K562 (cell line): ENCODE measurements at regions not wholly inside any gene's neighbourhood (a gene's known extent, or its start where the extent isn't known, plus 50 kb on each side); places are given as distances from the start of the nearest gene placed in this dataset.

Source experiments
- SREBF2 ChIP-seq: sonication (generic); formaldehyde crosslinking; IDR thresholded peaks from 2 replicates; pipeline ENCODE4 v1.4.0; 2020; ENCODE audit warnings: mild to moderate bottlenecking, missing genetic modification reagents
- TF ChIP-seq, protein P1 (sequence below), 3 experiments: IDR thresholded peaks in 2 of 3; conservative IDR thresholded peaks in 1 of 3; 2 replicates each; pipeline ENCODE4 v1.5.1; 2011 to 2012; ENCODE audit warnings: low read length in 3 of 3, mild to moderate bottlenecking in 3 of 3, control low read depth in 2 of 3, improper control_type of control experiment in 1 of 3, inconsistent platforms in 1 of 3, low read depth in 1 of 3, mixed read lengths in 1 of 3, moderate library complexity in 1 of 3; ENCODE audit not compliant: insufficient read depth in 2 of 3
- TF ChIP-seq, protein P2 (sequence below): fragments of 200-800 bp; sonication (Bioruptor generic); IDR thresholded peaks from 2 replicates; pipeline ENCODE4 v1.6.1; 2016; ENCODE audit warnings: missing genetic modification characterization, missing compliant biosample characterization

DNA sequence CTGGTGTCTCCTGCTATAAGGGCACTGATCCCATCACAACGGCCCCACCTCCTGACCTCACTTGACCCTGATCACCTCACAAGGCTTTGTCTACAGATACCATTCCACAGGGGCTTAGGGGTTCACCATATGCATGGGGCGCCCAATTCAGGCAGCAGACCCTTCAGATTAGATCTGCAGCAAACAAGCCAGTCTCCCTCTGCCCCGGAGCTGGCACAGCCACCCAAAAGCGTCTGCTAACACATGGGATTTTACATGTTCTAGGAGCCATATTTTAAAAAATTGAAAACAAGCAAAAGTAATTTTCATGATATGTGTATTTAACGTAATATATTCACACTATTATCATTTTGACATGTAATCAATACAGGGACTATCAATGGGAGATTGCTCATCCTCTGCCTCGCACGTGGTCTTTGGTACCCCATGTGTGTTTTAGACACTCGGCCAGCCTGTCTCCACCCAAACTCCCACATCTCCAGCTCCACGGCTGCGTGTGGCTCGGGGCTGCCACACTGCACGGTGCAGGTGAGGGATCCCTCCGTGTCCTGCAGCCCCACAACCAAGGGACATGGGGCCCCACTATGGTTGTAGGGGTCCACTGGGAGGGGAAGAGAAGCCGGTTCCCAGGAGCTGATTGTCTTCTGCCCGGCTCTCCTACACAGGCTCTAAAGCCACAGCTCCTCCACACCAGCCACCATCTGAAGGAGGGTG lies 107.6 kb downstream of the RBFOX3 start:
- TF ChIP-seq, protein P1, sequence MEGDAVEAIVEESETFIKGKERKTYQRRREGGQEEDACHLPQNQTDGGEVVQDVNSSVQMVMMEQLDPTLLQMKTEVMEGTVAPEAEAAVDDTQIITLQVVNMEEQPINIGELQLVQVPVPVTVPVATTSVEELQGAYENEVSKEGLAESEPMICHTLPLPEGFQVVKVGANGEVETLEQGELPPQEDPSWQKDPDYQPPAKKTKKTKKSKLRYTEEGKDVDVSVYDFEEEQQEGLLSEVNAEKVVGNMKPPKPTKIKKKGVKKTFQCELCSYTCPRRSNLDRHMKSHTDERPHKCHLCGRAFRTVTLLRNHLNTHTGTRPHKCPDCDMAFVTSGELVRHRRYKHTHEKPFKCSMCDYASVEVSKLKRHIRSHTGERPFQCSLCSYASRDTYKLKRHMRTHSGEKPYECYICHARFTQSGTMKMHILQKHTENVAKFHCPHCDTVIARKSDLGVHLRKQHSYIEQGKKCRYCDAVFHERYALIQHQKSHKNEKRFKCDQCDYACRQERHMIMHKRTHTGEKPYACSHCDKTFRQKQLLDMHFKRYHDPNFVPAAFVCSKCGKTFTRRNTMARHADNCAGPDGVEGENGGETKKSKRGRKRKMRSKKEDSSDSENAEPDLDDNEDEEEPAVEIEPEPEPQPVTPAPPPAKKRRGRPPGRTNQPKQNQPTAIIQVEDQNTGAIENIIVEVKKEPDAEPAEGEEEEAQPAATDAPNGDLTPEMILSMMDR (IDR thresholded peaks at IDR 0.05 in 2 of 3, conservative IDR thresholded peaks at IDR 0.05 in 1 of 3; ENCODE audit: insufficient read depth in 2 of 3, low read depth in 1 of 3, low read length in 3 of 3), result no peak
- TF ChIP-seq SREBF2 (CRISPR knock-in tag), result no peak
- TF ChIP-seq, protein P2, sequence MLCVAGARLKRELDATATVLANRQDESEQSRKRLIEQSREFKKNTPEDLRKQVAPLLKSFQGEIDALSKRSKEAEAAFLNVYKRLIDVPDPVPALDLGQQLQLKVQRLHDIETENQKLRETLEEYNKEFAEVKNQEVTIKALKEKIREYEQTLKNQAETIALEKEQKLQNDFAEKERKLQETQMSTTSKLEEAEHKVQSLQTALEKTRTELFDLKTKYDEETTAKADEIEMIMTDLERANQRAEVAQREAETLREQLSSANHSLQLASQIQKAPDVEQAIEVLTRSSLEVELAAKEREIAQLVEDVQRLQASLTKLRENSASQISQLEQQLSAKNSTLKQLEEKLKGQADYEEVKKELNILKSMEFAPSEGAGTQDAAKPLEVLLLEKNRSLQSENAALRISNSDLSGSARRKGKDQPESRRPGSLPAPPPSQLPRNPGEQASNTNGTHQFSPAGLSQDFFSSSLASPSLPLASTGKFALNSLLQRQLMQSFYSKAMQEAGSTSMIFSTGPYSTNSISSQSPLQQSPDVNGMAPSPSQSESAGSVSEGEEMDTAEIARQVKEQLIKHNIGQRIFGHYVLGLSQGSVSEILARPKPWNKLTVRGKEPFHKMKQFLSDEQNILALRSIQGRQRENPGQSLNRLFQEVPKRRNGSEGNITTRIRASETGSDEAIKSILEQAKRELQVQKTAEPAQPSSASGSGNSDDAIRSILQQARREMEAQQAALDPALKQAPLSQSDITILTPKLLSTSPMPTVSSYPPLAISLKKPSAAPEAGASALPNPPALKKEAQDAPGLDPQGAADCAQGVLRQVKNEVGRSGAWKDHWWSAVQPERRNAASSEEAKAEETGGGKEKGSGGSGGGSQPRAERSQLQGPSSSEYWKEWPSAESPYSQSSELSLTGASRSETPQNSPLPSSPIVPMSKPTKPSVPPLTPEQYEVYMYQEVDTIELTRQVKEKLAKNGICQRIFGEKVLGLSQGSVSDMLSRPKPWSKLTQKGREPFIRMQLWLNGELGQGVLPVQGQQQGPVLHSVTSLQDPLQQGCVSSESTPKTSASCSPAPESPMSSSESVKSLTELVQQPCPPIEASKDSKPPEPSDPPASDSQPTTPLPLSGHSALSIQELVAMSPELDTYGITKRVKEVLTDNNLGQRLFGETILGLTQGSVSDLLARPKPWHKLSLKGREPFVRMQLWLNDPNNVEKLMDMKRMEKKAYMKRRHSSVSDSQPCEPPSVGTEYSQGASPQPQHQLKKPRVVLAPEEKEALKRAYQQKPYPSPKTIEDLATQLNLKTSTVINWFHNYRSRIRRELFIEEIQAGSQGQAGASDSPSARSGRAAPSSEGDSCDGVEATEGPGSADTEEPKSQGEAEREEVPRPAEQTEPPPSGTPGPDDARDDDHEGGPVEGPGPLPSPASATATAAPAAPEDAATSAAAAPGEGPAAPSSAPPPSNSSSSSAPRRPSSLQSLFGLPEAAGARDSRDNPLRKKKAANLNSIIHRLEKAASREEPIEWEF (CRISPR knock-in tag), result no peak
